ENCODE measurements at regions not wholly inside any gene's neighbourhood (a gene's known extent, or its start where the extent isn't known, plus 50 kb on each side); places are given as distances from the start of the nearest gene placed in this dataset.

- Histone ChIP-seq H3K36me3 (ENCODE audit: control insufficient read depth, insufficient read depth, low read length) (no peaks in the 10 kb centered on the region), H3K9ac (ENCODE audit: insufficient read depth, low read length) (no peak overlapping the region), H4K20me1 (ENCODE audit: control insufficient read depth, extremely low read depth, insufficient read depth, low read length) (no peaks in the 10 kb centered on the region), H3K79me2 (ENCODE audit: control insufficient read depth, insufficient read depth, low read length) (no peaks in the 10 kb centered on the region), H3K9me3 (ENCODE audit: control insufficient read depth, insufficient read depth, low read depth, low read length) (no peaks in the 10 kb centered on the region), H2AFZ (ENCODE audit: low read length) (no peak overlapping the region), H3K27me3 (ENCODE audit: control insufficient read depth, insufficient read depth, low read length) (no peaks in the 10 kb centered on the region), H3K27ac (ENCODE audit: insufficient read depth, low read length) (no peak overlapping the region), H3K4me3 (replicated peaks in 1 of 4; ENCODE audit: control extremely low read depth in 1 of 4, insufficient read depth in 1 of 4, low read depth in 3 of 4, low read length in 4 of 4) (no peak overlapping the region), H3K4me2 (ENCODE audit: extremely low read depth, insufficient read depth, low read length) (no peak overlapping the region), H3K4me1 (ENCODE audit: control insufficient read depth, extremely low read depth, insufficient read depth, low read length) (no peaks in the 10 kb centered on the region)
- no peak for TF ChIP-seq CTCF (conservative IDR thresholded peaks at IDR 0.05 in 1 of 2, IDR thresholded peaks at IDR 0.05 in 1 of 2; ENCODE audit: low read depth in 1 of 2, low read length in 2 of 2)
- TF ChIP-seq EZH2 (IDR thresholded peaks at IDR 0.05; ENCODE audit: low read length, missing control alignments): no peak
- DNase-seq (ENCODE audit: low read depth in 2 of 2): no peak
Observed at GRCh38 chr14:44428231-44428945, 78.7 kb downstream of the FSCB start.

GRCh38 chr14:44422699-44423098 lies 84.4 kb downstream of the FSCB start:
- Histone ChIP-seq H3K79me2 (ENCODE audit: control insufficient read depth, insufficient read depth, low read length) (no peaks in the 10 kb centered on the region), H3K4me2 (ENCODE audit: extremely low read depth, insufficient read depth, low read length) (no peak overlapping the region), H3K27ac (ENCODE audit: insufficient read depth, low read length) (no peak overlapping the region)

GRCh38 chr14:44420226-44420625 lies 86.9 kb downstream of the FSCB start:
- no peaks in the 10 kb centered on the region for H3K79me2 ChIP-seq (ENCODE audit: control insufficient read depth, insufficient read depth, low read length)
- H3K9me3 ChIP-seq (ENCODE audit: control insufficient read depth, insufficient read depth, low read depth, low read length): no peaks in the 10 kb centered on the region
- H3K27me3 ChIP-seq (ENCODE audit: control insufficient read depth, insufficient read depth, low read length): no peaks in the 10 kb centered on the region
- H3K36me3 ChIP-seq (ENCODE audit: control insufficient read depth, insufficient read depth, low read length): no peaks in the 10 kb centered on the region
- H3K9ac ChIP-seq (ENCODE audit: insufficient read depth, low read length): no peak overlapping the region
- no peak overlapping the region for H3K4me2 ChIP-seq (ENCODE audit: extremely low read depth, insufficient read depth, low read length)
- no peaks in the 10 kb centered on the region for H4K20me1 ChIP-seq (ENCODE audit: control insufficient read depth, extremely low read depth, insufficient read depth, low read length)
- no peak overlapping the region for H2AFZ ChIP-seq (ENCODE audit: low read length)
- TF ChIP-seq CTCF (conservative IDR thresholded peaks at IDR 0.05 in 1 of 2, IDR thresholded peaks at IDR 0.05 in 1 of 2; ENCODE audit: low read depth in 1 of 2, low read length in 2 of 2): no peak
- no peak for TF ChIP-seq EZH2 (IDR thresholded peaks at IDR 0.05; ENCODE audit: low read length, missing control alignments)
- no peak overlapping the region for H3K27ac ChIP-seq (ENCODE audit: insufficient read depth, low read length)
- DNase-seq (ENCODE audit: low read depth in 2 of 2): no peak
- no peak overlapping the region for H3K4me3 ChIP-seq (replicated peaks in 1 of 4; ENCODE audit: control extremely low read depth in 1 of 4, insufficient read depth in 1 of 4, low read depth in 3 of 4, low read length in 4 of 4)
- H3K4me1 ChIP-seq (ENCODE audit: control insufficient read depth, extremely low read depth, insufficient read depth, low read length): no peaks in the 10 kb centered on the region

More at GRCh38 chr14:44422699-44423098, 84.4 kb downstream of the FSCB start:
- TF ChIP-seq EZH2 (IDR thresholded peaks at IDR 0.05; ENCODE audit: low read length, missing control alignments) (no peak), CTCF (conservative IDR thresholded peaks at IDR 0.05 in 1 of 2, IDR thresholded peaks at IDR 0.05 in 1 of 2; ENCODE audit: low read depth in 1 of 2, low read length in 2 of 2) (no peak)
- Histone ChIP-seq H3K36me3 (ENCODE audit: control insufficient read depth, insufficient read depth, low read length) (no peaks in the 10 kb centered on the region), H3K27me3 (ENCODE audit: control insufficient read depth, insufficient read depth, low read length) (no peaks in the 10 kb centered on the region), H4K20me1 (ENCODE audit: control insufficient read depth, extremely low read depth, insufficient read depth, low read length) (no peaks in the 10 kb centered on the region), H3K9ac (ENCODE audit: insufficient read depth, low read length) (no peak overlapping the region), H3K9me3 (ENCODE audit: control insufficient read depth, insufficient read depth, low read depth, low read length) (no peaks in the 10 kb centered on the region), H2AFZ (ENCODE audit: low read length) (no peak overlapping the region), H3K4me1 (ENCODE audit: control insufficient read depth, extremely low read depth, insufficient read depth, low read length) (no peaks in the 10 kb centered on the region), H3K4me3 (replicated peaks in 1 of 4; ENCODE audit: control extremely low read depth in 1 of 4, insufficient read depth in 1 of 4, low read depth in 3 of 4, low read length in 4 of 4) (no peak overlapping the region)
- DNase-seq (ENCODE audit: low read depth in 2 of 2): no peak
